Mammary epithelial cell (primary cell): ENCODE measurements at regions not wholly inside any gene's neighbourhood (a gene's known extent, or its start where the extent isn't known, plus 50 kb on each side); places are given as distances from the start of the nearest gene placed in this dataset.

Source experiments
- CTCF ChIP-seq, 2 donors: IDR thresholded peaks in 1 of 2; conservative IDR thresholded peaks in 1 of 2; 2 replicates each; pipeline ENCODE4 v1.5.1; 2011 to 2012; ENCODE audit warnings: inconsistent platforms in 2 of 2, low read length in 2 of 2, mild to moderate bottlenecking in 2 of 2, control low read depth in 1 of 2, low read depth in 1 of 2; ENCODE audit not compliant: insufficient read depth in 1 of 2; ENCODE audit errors: extremely low read depth in 1 of 2
- EZH2 ChIP-seq: IDR thresholded peaks from 2 replicates; pipeline ENCODE4 v1.6.1; 2012; ENCODE audit warnings: low read length, inconsistent platforms, borderline replicate concordance

GRCh38 chr11:130639369-130639768, 190.9 kb downstream of the ADAMTS15 start:
- TF ChIP-seq CTCF (conservative IDR thresholded peaks at IDR 0.05 in 1 of 2, IDR thresholded peaks at IDR 0.05 in 1 of 2; ENCODE audit: extremely low read depth in 1 of 2, insufficient read depth in 1 of 2, low read depth in 1 of 2, low read length in 2 of 2) (no peak), EZH2 (no peak)
